ENCODE measurements at regions not wholly inside any gene's neighbourhood (a gene's known extent, or its start where the extent isn't known, plus 50 kb on each side); places are given as distances from the start of the nearest gene placed in this dataset.

DNA sequence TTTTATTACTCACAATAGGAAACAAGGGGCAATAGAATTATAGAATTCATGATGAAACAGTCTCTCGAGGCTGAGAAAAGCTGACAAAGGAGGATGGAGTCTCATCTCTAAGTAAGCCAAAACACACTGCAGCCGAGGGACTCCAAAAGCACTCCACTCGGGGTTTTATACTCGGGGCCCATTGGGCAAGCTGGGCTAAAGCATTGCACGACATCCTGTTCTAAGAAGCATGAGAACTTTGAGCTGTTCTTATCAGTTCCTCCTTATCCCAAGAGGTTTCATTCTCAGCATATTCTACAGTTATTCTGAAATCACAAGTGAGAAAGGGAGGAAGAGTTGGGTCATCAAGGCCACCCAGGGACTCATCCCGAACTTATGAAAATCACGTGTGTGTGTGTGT lies 1475.5 kb downstream of the PCDH18 start:
- Histone ChIP-seq H3K36me3 (ENCODE audit: low read depth, low read length) (no peaks in the 10 kb centered on the region), H3K4me2 (ENCODE audit: low read length) (no peak overlapping the region), H3K9me3 (ENCODE audit: low read length) (no peaks in the 10 kb centered on the region), H4K20me1 (ENCODE audit: low read length) (no peaks in the 10 kb centered on the region), H3K27ac (ENCODE audit: low read length) (no peak overlapping the region), H3K79me2 (ENCODE audit: low read length) (no peaks in the 10 kb centered on the region), H3K9me2 (replicated peaks; ENCODE audit: low read length) (no peaks in the 10 kb centered on the region), H3K4me1 (ENCODE audit: insufficient read depth, low read length) (no peaks in the 10 kb centered on the region), H3K9ac (ENCODE audit: low read length) (no peak overlapping the region), H3K27me3 (ENCODE audit: low read length) (no peaks in the 10 kb centered on the region), H3K4me3 (ENCODE audit: low read length) (no peak overlapping the region), H3F3A (ENCODE audit: low read length, unreplicated experiment) (no peaks in the 10 kb centered on the region), H2AFZ (ENCODE audit: low read length) (no peak overlapping the region)
- ATAC-seq (no peak), DNase-seq (no peak)
- CTCF ChIA-PET = no interaction called here
- POLR2A ChIA-PET (ENCODE audit: unreplicated experiment) = no interaction called here
- BruUV-seq (replicated peaks) = no TSS peak
- intact Hi-C loops (cut with micrococcal nuclease) = no loop called here
- TF ChIP-seq EZH2 (IDR thresholded peaks at IDR 0.05; ENCODE audit: low read length, unreplicated experiment) (no peak), EZH2phosphoT487 (IDR thresholded peaks at IDR 0.05; ENCODE audit: borderline replicate concordance, low read length) (no peak)
- TF ChIP-seq, protein P1, sequence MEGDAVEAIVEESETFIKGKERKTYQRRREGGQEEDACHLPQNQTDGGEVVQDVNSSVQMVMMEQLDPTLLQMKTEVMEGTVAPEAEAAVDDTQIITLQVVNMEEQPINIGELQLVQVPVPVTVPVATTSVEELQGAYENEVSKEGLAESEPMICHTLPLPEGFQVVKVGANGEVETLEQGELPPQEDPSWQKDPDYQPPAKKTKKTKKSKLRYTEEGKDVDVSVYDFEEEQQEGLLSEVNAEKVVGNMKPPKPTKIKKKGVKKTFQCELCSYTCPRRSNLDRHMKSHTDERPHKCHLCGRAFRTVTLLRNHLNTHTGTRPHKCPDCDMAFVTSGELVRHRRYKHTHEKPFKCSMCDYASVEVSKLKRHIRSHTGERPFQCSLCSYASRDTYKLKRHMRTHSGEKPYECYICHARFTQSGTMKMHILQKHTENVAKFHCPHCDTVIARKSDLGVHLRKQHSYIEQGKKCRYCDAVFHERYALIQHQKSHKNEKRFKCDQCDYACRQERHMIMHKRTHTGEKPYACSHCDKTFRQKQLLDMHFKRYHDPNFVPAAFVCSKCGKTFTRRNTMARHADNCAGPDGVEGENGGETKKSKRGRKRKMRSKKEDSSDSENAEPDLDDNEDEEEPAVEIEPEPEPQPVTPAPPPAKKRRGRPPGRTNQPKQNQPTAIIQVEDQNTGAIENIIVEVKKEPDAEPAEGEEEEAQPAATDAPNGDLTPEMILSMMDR (conservative IDR thresholded peaks at IDR 0.05; ENCODE audit: low read depth, low read length) = no peak

DNA sequence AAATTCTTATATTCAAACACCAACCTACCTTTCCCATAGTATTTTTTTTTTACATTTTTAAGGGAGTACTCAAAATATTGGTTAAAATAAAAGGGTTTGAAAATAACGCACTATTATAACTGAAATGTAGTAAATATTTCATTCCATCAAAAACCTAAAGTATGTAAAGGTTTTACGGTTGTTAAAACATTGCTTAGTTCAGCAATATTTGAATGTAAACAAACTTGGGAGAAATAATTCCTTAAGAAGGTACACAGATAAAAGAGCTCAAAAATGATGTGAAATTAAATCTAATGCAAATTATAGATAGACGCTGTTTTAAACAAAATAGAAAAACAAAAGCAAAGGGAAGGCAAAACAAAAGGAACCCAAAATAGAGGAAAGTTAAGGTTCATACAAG lies 1476.9 kb downstream of the PCDH18 start:
- no peaks in the 10 kb centered on the region for H3K4me1 ChIP-seq (ENCODE audit: insufficient read depth, low read length)
- H3K27me3 ChIP-seq (ENCODE audit: low read length) = no peaks in the 10 kb centered on the region
- H3K4me2 ChIP-seq (ENCODE audit: low read length) = no peak overlapping the region
- TF ChIP-seq EZH2 (IDR thresholded peaks at IDR 0.05; ENCODE audit: low read length, unreplicated experiment) (no peak), EZH2phosphoT487 (IDR thresholded peaks at IDR 0.05; ENCODE audit: borderline replicate concordance, low read length) (no peak)
- TF ChIP-seq, protein P1 (conservative IDR thresholded peaks at IDR 0.05; ENCODE audit: low read depth, low read length) = no peak
- H3K4me3 ChIP-seq (ENCODE audit: low read length) = no peak overlapping the region
- no peak overlapping the region for H3K9ac ChIP-seq (ENCODE audit: low read length)
- intact Hi-C loops (cut with micrococcal nuclease) = no loop called here
- H3K9me2 ChIP-seq (replicated peaks; ENCODE audit: low read length) = no peaks in the 10 kb centered on the region
- no peaks in the 10 kb centered on the region for H4K20me1 ChIP-seq (ENCODE audit: low read length)
- no peaks in the 10 kb centered on the region for H3K36me3 ChIP-seq (ENCODE audit: low read depth, low read length)
- no peak overlapping the region for H2AFZ ChIP-seq (ENCODE audit: low read length)
- no peaks in the 10 kb centered on the region for H3K9me3 ChIP-seq (ENCODE audit: low read length)
- no peak for ATAC-seq
- H3F3A ChIP-seq (ENCODE audit: low read length, unreplicated experiment) = no peaks in the 10 kb centered on the region
- DNase-seq = no peak
- BruUV-seq (replicated peaks) = no TSS peak
- CTCF ChIA-PET = no interaction called here
- POLR2A ChIA-PET (ENCODE audit: unreplicated experiment) = no interaction called here
- H3K27ac ChIP-seq (ENCODE audit: low read length) = no peak overlapping the region
- no peaks in the 10 kb centered on the region for H3K79me2 ChIP-seq (ENCODE audit: low read length)

DNA sequence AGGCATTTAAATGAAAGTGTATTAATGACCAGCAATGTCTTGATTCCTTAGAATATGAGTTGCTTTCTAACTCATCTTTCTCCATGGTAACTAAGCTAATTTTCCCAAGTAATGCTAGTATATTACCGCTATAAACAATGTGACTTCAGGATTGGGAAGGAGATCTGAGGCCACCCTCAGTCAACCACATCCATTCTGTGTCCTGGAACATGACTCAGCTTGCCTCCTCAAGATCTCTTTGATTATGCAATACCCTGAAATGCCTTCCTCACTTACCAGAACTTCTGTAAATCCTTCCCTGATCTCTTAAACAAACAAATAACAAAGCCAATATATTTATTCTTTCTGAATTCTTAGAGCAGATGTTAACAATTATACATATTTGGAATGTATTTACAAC lies 1495.5 kb downstream of the PCDH18 start:
- no peak overlapping the region for H3K27ac ChIP-seq (ENCODE audit: low read length)
- TF ChIP-seq EZH2 (IDR thresholded peaks at IDR 0.05; ENCODE audit: low read length, unreplicated experiment) (no peak), EZH2phosphoT487 (IDR thresholded peaks at IDR 0.05; ENCODE audit: borderline replicate concordance, low read length) (no peak)
- TF ChIP-seq, protein P1 (conservative IDR thresholded peaks at IDR 0.05; ENCODE audit: low read depth, low read length) = no peak
- no peaks in the 10 kb centered on the region for H3K9me2 ChIP-seq (replicated peaks; ENCODE audit: low read length)
- no peak overlapping the region for H3K4me2 ChIP-seq (ENCODE audit: low read length)
- ChIA-PET POLR2A (ENCODE audit: unreplicated experiment) (no interaction called here), CTCF (no interaction called here)
- intact Hi-C loops (cut with micrococcal nuclease) = no loop called here
- H3K9ac ChIP-seq (ENCODE audit: low read length) = no peak overlapping the region
- H3F3A ChIP-seq (ENCODE audit: low read length, unreplicated experiment) = no peaks in the 10 kb centered on the region
- no peaks in the 10 kb centered on the region for H3K79me2 ChIP-seq (ENCODE audit: low read length)
- no peak for ATAC-seq
- DNase-seq = peak; percentile 33
- BruUV-seq (replicated peaks) = no TSS peak
- no peaks in the 10 kb centered on the region for H3K36me3 ChIP-seq (ENCODE audit: low read depth, low read length)
- no peaks in the 10 kb centered on the region for H4K20me1 ChIP-seq (ENCODE audit: low read length)
- H3K4me3 ChIP-seq (ENCODE audit: low read length) = no peak overlapping the region
- no peak overlapping the region for H2AFZ ChIP-seq (ENCODE audit: low read length)
- no peaks in the 10 kb centered on the region for H3K4me1 ChIP-seq (ENCODE audit: insufficient read depth, low read length)
- H3K27me3 ChIP-seq (ENCODE audit: low read length) = no peaks in the 10 kb centered on the region
- no peaks in the 10 kb centered on the region for H3K9me3 ChIP-seq (ENCODE audit: low read length)
